GM12878 (cell line): ENCODE measurements at regions not wholly inside any gene's neighbourhood (a gene's known extent, or its start where the extent isn't known, plus 50 kb on each side); places are given as distances from the start of the nearest gene placed in this dataset.

Source experiments
- ATAC-seq: fragments of 200-7000 bp; cut with Tn5 transposase; 3 replicates; pipeline ENCODE4 v1.9.1; 2020; ENCODE audit warnings: mild to moderate bottlenecking, moderate library complexity
- BruUV-seq: library from RNA; stranded (reverse); fragments of 400-500 nt; replicated peaks from 2 replicates; lab custom pipeline; 2021; lab: Mats Ljungman, UMichigan
- CTCF ChIA-PET: fragments of 300-600 bp; sonication (Branson Sonifier 250); formaldehyde crosslinking; extraction: SDS; loops from one replicate; lab custom pipeline; 2021; ENCODE audit warnings: inconsistent platforms; lab: Yijun Ruan, JAX
- POLR2A ChIA-PET: fragments of 350-600 bp; formaldehyde crosslinking; extraction: SDS; loops from one replicate; lab custom pipeline; 2021; ENCODE audit warnings: inconsistent platforms; lab: Charles Lee
- RAD21 ChIA-PET: fragments of 300-600 bp; sonication (Branson Sonifier 250); formaldehyde crosslinking; loops from one replicate; lab custom pipeline; 2023; ENCODE audit warnings: antibody characterized with exemption; ENCODE audit not compliant: unreplicated experiment; lab: Charles Lee
- SMC1A ChIA-PET: fragments of 300-600 bp; sonication (Branson Sonifier 250); formaldehyde crosslinking; loops from one replicate; lab custom pipeline; 2023; ENCODE audit not compliant: unreplicated experiment, uncharacterized antibody; lab: Charles Lee
- DNase-seq: peaks from one replicate; pipeline ENCODE4 v3.0.0-alpha.2; 2011; ENCODE audit warnings: low read depth, low spot score
- FAIRE-seq: peaks from 3 replicates; lab custom pipeline; 2011; peaks lifted over from hg19 to GRCh38; lab: Jason Lieb, UNC
- H2AFZ ChIP-seq: 2 replicates; pipeline ENCODE4 v1.6.0; 2011; ENCODE audit warnings: low read depth, low read length, control low read depth; ENCODE audit not compliant: control insufficient read depth
- H3K27ac ChIP-seq: 2 replicates; pipeline ENCODE4 v1.5.1; 2011; ENCODE audit warnings: control low read depth; ENCODE audit not compliant: control insufficient read depth, insufficient read depth
- H3K27me3 ChIP-seq, 2 experiments: replicated peaks in 1 of 2; 2 replicates each; pipeline versions ENCODE4 v1.6.0 to v1.6.1; 2011; ENCODE audit warnings: low read length in 1 of 2; ENCODE audit not compliant: control insufficient read depth in 2 of 2, insufficient read depth in 2 of 2
- H3K36me3 ChIP-seq, 2 experiments: 2 replicates each; pipeline ENCODE4 v1.5.1; 2011; ENCODE audit warnings: low read length in 1 of 2; ENCODE audit not compliant: control insufficient read depth in 2 of 2, insufficient read depth in 2 of 2
- H3K4me1 ChIP-seq: 2 replicates; pipeline ENCODE4 v1.6.1; 2011; ENCODE audit warnings: mild to moderate bottlenecking, low read length, moderate library complexity, mixed read lengths; ENCODE audit not compliant: control insufficient read depth, insufficient read depth
- H3K4me2 ChIP-seq: 2 replicates; pipeline ENCODE4 v1.6.0; 2011; ENCODE audit warnings: control low read depth; ENCODE audit not compliant: control insufficient read depth, insufficient read depth
- H3K4me3 ChIP-seq: fragments of 200-600 bp; sonication (generic); 2 replicates; pipeline ENCODE4 v1.5.1; 2016
- H3K79me2 ChIP-seq: 2 replicates; pipeline ENCODE4 v1.6.0; 2011; ENCODE audit warnings: low read length; ENCODE audit not compliant: control insufficient read depth, insufficient read depth
- H3K9ac ChIP-seq: 2 replicates; pipeline ENCODE4 v1.8.0; 2011; ENCODE audit warnings: low read length, control low read depth, mixed read lengths; ENCODE audit not compliant: control insufficient read depth, insufficient read depth
- H3K9me3 ChIP-seq: replicated peaks from 3 replicates; pipeline ENCODE4 v1.5.1; 2011; ENCODE audit warnings: mild to moderate bottlenecking, low read length; ENCODE audit not compliant: control insufficient read depth, insufficient read depth
- H4K20me1 ChIP-seq: 2 replicates; pipeline ENCODE4 v1.6.0; 2011; ENCODE audit not compliant: control insufficient read depth, insufficient read depth
- CTCF ChIP-seq, 3 experiments: IDR thresholded peaks in 2 of 3; conservative IDR thresholded peaks in 1 of 3; 2 replicates each; pipeline ENCODE4 v1.5.1; 2011; ENCODE audit warnings: low read depth in 3 of 3, low read length in 3 of 3, mild to moderate bottlenecking in 3 of 3, control low read depth in 2 of 3, moderate library complexity in 2 of 3, inconsistent platforms in 1 of 3, mixed read lengths in 1 of 3; ENCODE audit not compliant: control insufficient read depth in 2 of 3, insufficient read depth in 1 of 3; ENCODE audit errors: extremely low read depth in 1 of 3
- HCFC1 ChIP-seq: fragments of 150-350 bp; IDR thresholded peaks from 2 replicates; pipeline ENCODE4 v1.6.1; 2014; ENCODE audit warnings: low read length
- RAD21 ChIP-seq: IDR thresholded peaks from 2 replicates; pipeline ENCODE4 v1.6.1; 2011; ENCODE audit warnings: mild to moderate bottlenecking, low read depth, low read length, moderate library complexity; ENCODE audit not compliant: insufficient read depth
- RCOR1 ChIP-seq: conservative IDR thresholded peaks from 2 replicates; pipeline ENCODE4 v1.6.1; 2012; ENCODE audit warnings: low read depth, low read length, improper control_type of control experiment
- SP1 ChIP-seq: IDR thresholded peaks from one replicate; pipeline ENCODE4 v1.6.1; 2011; ENCODE audit warnings: low read depth, low read length
- SPI1 ChIP-seq: IDR thresholded peaks from 2 replicates; pipeline ENCODE4 v1.6.1; 2011; ENCODE audit warnings: low read depth, mild to moderate bottlenecking, low read length, moderate library complexity, borderline replicate concordance; ENCODE audit not compliant: insufficient read depth
- WGBS: methylation state at CpG from one replicate; pipeline ENCODE4 v1.1.6; 2016; ENCODE audit warnings: low lambda C conversion rate; ENCODE audit not compliant: insufficient replicate concordance, insufficient coverage; ENCODE audit errors: missing lambda C conversion rate; 5-methylcytosine and 5-hydroxymethylcytosine counted together
- in situ Hi-C: fragments of 300-500 bp; cut with MboI; formaldehyde crosslinking; loops from 9 replicates; pipeline ENCODE4 v1.14.3; 2018; ENCODE audit warnings: mixed read lengths
- intact Hi-C: fragments of 100-400 bp; cut with micrococcal nuclease; formaldehyde crosslinking; loops from one replicate; pipeline ENCODE4 v1.14.2; 2022; ENCODE audit not compliant: unreplicated experiment

- FAIRE-seq, result no peak
These were observed 232.4 kb downstream of the POSTN start for GRCh38 chr13:37366044-37366770.

More at GRCh38 chr13:37366044-37366770, 232.4 kb downstream of the POSTN start:
- ATAC-seq, result no peak
- Histone ChIP-seq H3K27ac (no peak overlapping the region), H3K9me3 (no peaks in the 10 kb centered on the region), H3K79me2 (no peaks in the 10 kb centered on the region), H4K20me1 (no peaks in the 10 kb centered on the region), H3K4me3 (no peak overlapping the region), H3K36me3 (no peaks in the 10 kb centered on the region), H3K4me1 (no peaks in the 10 kb centered on the region), H3K27me3 (no peaks in the 10 kb centered on the region), H3K9ac (no peak overlapping the region), H2AFZ (no peak overlapping the region), H3K4me2 (no peak overlapping the region)
- ChIA-PET POLR2A (no interaction called here), CTCF (no interaction called here), RAD21 (no interaction called here), SMC1A (no interaction called here)
- in situ Hi-C loops, result no loop called here
- TF ChIP-seq RCOR1, result no peak
- TF ChIP-seq HCFC1, result no peak
- TF ChIP-seq SP1, result no peak
- TF ChIP-seq CTCF (IDR thresholded peaks at IDR 0.05 in 2 of 3, conservative IDR thresholded peaks at IDR 0.05 in 1 of 3; ENCODE audit: control insufficient read depth in 2 of 3, extremely low read depth in 1 of 3, insufficient read depth in 1 of 3, low read depth in 3 of 3, low read length in 3 of 3), result no peak
- TF ChIP-seq SPI1, result no peak
- no peak for TF ChIP-seq RAD21
- DNase-seq, result no peak
- WGBS, result 21% methylated on average over 5 of the region's 5 CpGs
- intact Hi-C loops, result no loop called here
- BruUV-seq, result no TSS peak
